ENCODE measurements at regions not wholly inside any gene's neighbourhood (a gene's known extent, or its start where the extent isn't known, plus 50 kb on each side); places are given as distances from the start of the nearest gene placed in this dataset.

DNA sequence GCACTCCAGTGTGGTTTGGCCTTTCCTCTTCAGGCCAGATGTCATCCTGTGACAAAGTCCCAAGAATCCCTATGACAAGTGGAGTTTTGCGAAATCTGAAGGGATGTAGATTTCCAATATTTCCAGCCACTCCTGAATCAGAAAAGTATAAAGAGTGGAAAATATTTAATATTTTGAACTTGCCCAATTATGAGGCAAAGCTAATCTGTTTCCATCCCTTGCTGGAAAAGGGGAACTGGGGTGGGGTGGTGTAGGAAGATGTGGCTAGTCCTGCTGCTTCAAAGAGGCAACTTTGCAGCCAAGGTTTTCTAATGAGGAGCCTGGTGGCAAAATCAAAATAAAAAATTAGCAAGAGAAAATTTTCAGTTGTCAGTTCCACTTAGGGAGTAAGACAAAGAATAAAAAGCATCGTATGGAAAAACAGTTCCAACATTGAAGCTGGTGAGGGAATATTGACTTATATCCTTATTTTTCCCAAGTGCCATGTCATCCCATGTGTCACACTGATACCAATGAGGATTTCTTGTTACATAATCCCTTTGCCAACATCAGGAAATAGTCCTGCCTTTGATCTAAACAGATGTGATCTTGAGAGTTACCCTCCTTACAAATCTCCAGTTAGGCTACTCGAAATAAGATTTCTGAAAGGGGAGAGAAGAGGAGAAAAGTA lies 480.0 kb upstream of the JARID2 start (continued):
- TF ChIP-seq, protein P1, sequence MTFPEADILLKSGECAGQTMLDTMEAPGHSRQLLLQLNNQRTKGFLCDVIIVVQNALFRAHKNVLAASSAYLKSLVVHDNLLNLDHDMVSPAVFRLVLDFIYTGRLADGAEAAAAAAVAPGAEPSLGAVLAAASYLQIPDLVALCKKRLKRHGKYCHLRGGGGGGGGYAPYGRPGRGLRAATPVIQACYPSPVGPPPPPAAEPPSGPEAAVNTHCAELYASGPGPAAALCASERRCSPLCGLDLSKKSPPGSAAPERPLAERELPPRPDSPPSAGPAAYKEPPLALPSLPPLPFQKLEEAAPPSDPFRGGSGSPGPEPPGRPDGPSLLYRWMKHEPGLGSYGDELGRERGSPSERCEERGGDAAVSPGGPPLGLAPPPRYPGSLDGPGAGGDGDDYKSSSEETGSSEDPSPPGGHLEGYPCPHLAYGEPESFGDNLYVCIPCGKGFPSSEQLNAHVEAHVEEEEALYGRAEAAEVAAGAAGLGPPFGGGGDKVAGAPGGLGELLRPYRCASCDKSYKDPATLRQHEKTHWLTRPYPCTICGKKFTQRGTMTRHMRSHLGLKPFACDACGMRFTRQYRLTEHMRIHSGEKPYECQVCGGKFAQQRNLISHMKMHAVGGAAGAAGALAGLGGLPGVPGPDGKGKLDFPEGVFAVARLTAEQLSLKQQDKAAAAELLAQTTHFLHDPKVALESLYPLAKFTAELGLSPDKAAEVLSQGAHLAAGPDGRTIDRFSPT (tag by site-specific recombination; IDR thresholded peaks at IDR 0.05): no peak

DNA sequence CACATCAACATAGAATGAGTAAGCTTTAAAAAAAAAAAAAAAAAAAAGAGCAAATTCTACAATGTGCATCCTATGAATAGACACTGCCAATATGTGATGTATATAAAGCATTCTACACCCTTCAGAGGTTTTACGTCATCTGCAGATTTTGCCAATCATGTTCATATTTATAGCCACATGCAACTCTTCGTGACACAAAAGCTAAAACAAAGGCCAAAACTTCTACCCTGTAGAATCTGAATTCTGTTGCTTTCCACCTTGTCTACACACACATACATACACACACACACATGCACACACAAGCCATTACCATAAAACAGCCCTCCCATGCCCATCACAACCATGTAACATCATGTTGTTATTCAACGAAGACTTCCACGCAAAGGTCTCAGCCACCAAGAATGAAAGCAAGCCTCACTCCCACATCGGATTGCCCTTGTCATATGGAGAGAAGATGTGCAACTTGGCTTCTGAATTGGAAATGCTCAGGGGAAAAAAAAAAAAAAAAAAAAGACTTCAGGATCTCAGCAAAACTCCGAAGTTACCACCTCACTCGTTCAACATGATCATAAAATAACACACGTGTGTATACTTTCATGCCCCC lies 479.4 kb upstream of the JARID2 start:
- Histone ChIP-seq H3K4me1 (ENCODE audit: control insufficient read depth, insufficient read depth, low read length) (peaks cover 15% of the 10 kb centered on the region), H3K4me3 (ENCODE audit: low read depth, low read length) (no peak overlapping the region), H3K27ac (ENCODE audit: extremely low read depth, low read depth, low read length) (no peak overlapping the region), H3K36me3 (ENCODE audit: control insufficient read depth in 2 of 2, insufficient read depth in 1 of 2, low read length in 2 of 2) (no peaks in the 10 kb centered on the region), H3K9me3 (ENCODE audit: control insufficient read depth, insufficient read depth, low read depth, low read length) (no peaks in the 10 kb centered on the region)
- POLR2A ChIA-PET: no interaction called here
- TF ChIP-seq SALL2 (tag by site-specific recombination; IDR thresholded peaks at IDR 0.05; ENCODE audit: borderline replicate concordance) (no peak), ZNF514 (tag by site-specific recombination; IDR thresholded peaks at IDR 0.05) (no peak), ZNF843 (tag by site-specific recombination; IDR thresholded peaks at IDR 0.05) (no peak), BCL11B (tag by site-specific recombination; IDR thresholded peaks at IDR 0.05; ENCODE audit: low read depth) (no peak), ZNF391 (tag by site-specific recombination; IDR thresholded peaks at IDR 0.05; ENCODE audit: borderline replicate concordance, low read depth) (no peak), ZNF571 (tag by site-specific recombination; IDR thresholded peaks at IDR 0.05) (no peak), ZNF292 (tag by site-specific recombination; IDR thresholded peaks at IDR 0.05; ENCODE audit: borderline replicate concordance, low read depth) (no peak), ZNF473 (tag by site-specific recombination; IDR thresholded peaks at IDR 0.05) (no peak), ZNF184 (tag by site-specific recombination; IDR thresholded peaks at IDR 0.05) (no peak), ZNF544 (tag by site-specific recombination; IDR thresholded peaks at IDR 0.05) (no peak), SP7 (tag by site-specific recombination; IDR thresholded peaks at IDR 0.05) (no peak), ZSCAN30 (tag by site-specific recombination; IDR thresholded peaks at IDR 0.05) (no peak), ZNF132 (tag by site-specific recombination; IDR thresholded peaks at IDR 0.05; ENCODE audit: borderline replicate concordance) (no peak)
- TF ChIP-seq, protein P2, sequence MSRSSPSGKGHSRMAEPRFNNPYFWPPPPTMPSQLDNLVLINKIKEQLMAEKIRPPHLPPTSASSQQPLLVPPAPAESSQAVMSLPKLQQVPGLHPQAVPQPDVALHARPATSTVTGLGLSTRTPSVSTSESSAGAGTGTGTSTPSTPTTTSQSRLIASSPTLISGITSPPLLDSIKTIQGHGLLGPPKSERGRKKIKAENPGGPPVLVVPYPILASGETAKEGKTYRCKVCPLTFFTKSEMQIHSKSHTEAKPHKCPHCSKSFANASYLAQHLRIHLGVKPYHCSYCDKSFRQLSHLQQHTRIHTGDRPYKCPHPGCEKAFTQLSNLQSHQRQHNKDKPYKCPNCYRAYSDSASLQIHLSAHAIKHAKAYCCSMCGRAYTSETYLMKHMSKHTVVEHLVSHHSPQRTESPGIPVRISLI (tag by site-specific recombination; IDR thresholded peaks at IDR 0.05): no peak
- TF ChIP-seq, protein P3, sequence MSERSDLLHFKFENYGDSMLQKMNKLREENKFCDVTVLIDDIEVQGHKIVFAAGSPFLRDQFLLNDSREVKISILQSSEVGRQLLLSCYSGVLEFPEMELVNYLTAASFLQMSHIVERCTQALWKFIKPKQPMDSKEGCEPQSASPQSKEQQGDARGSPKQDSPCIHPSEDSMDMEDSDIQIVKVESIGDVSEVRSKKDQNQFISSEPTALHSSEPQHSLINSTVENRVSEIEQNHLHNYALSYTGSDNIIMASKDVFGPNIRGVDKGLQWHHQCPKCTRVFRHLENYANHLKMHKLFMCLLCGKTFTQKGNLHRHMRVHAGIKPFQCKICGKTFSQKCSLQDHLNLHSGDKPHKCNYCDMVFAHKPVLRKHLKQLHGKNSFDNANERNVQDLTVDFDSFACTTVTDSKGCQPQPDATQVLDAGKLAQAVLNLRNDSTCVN (tag by site-specific recombination; optimal IDR thresholded peaks at IDR 0.05): no peak
- TF ChIP-seq, protein P4, sequence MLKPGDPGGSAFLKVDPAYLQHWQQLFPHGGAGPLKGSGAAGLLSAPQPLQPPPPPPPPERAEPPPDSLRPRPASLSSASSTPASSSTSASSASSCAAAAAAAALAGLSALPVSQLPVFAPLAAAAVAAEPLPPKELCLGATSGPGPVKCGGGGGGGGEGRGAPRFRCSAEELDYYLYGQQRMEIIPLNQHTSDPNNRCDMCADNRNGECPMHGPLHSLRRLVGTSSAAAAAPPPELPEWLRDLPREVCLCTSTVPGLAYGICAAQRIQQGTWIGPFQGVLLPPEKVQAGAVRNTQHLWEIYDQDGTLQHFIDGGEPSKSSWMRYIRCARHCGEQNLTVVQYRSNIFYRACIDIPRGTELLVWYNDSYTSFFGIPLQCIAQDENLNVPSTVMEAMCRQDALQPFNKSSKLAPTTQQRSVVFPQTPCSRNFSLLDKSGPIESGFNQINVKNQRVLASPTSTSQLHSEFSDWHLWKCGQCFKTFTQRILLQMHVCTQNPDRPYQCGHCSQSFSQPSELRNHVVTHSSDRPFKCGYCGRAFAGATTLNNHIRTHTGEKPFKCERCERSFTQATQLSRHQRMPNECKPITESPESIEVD (tag by site-specific recombination; IDR thresholded peaks at IDR 0.05): no peak
- CTCF ChIA-PET: no interaction called here
